ENCODE measurements at regions not wholly inside any gene's neighbourhood (a gene's known extent, or its start where the extent isn't known, plus 50 kb on each side); places are given as distances from the start of the nearest gene placed in this dataset.

DNA sequence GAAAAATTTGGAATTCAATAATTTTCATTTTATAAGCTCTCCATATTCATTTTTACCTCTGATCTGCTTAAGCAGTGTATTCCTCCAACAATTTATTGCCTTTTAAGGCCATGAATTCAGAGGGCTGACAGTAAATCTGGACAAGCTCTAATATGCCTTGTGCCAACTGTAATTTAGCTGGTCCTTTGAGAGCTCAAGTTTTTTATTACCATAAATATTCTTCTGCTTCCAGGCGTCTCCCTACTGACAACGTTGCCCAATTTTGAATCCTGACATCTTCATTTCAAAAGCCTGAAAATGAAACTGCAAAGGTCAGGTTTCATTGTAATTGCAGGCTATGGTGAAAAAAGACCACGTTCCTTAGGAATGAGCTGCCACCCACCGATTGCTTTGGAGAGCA is 95.8 kb upstream of the GEMIN8 start:
- TF ChIP-seq, protein P1, sequence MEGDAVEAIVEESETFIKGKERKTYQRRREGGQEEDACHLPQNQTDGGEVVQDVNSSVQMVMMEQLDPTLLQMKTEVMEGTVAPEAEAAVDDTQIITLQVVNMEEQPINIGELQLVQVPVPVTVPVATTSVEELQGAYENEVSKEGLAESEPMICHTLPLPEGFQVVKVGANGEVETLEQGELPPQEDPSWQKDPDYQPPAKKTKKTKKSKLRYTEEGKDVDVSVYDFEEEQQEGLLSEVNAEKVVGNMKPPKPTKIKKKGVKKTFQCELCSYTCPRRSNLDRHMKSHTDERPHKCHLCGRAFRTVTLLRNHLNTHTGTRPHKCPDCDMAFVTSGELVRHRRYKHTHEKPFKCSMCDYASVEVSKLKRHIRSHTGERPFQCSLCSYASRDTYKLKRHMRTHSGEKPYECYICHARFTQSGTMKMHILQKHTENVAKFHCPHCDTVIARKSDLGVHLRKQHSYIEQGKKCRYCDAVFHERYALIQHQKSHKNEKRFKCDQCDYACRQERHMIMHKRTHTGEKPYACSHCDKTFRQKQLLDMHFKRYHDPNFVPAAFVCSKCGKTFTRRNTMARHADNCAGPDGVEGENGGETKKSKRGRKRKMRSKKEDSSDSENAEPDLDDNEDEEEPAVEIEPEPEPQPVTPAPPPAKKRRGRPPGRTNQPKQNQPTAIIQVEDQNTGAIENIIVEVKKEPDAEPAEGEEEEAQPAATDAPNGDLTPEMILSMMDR (IDR thresholded peaks at IDR 0.05) = no peak
- TF ChIP-seq POLR2AphosphoS5 (IDR thresholded peaks at IDR 0.05) = no peak
